H9 (cell line): ENCODE measurements at regions not wholly inside any gene's neighbourhood (a gene's known extent, or its start where the extent isn't known, plus 50 kb on each side); places are given as distances from the start of the nearest gene placed in this dataset.

ENCODE experiments used
- DNase-seq: peaks from one replicate; pipeline ENCODE4 v3.0.0-alpha.2; 2017
- H2AFZ ChIP-seq: one replicate; pipeline ENCODE4 v1.6.1; 2013; ENCODE audit warnings: mild to moderate bottlenecking, low read length, control low read depth, moderate library complexity
- H2AK5ac ChIP-seq: 2 replicates; pipeline ENCODE4 v1.6.1; 2013; ENCODE audit warnings: low read length, control low read depth, mixed read lengths; ENCODE audit not compliant: insufficient read length
- H2BK120ac ChIP-seq: one replicate; pipeline ENCODE4 v1.6.1; 2013; ENCODE audit warnings: low read depth, mild to moderate bottlenecking, low read length, control low read depth, inconsistent platforms; ENCODE audit not compliant: poor library complexity, severe bottlenecking
- H2BK12ac ChIP-seq: 2 replicates; pipeline ENCODE4 v1.6.1; 2013; ENCODE audit warnings: low read length, control low read depth, mixed read lengths, low read depth; ENCODE audit not compliant: insufficient read length
- H2BK15ac ChIP-seq: 2 replicates; pipeline ENCODE4 v1.6.1; 2013; ENCODE audit warnings: low read depth, low read length, control low read depth
- H2BK20ac ChIP-seq: one replicate; pipeline ENCODE4 v1.6.1; 2013; ENCODE audit warnings: low read depth, mild to moderate bottlenecking, low read length, control low read depth, inconsistent platforms; ENCODE audit not compliant: poor library complexity, severe bottlenecking
- H2BK5ac ChIP-seq: 2 replicates; pipeline ENCODE4 v1.6.1; 2013; ENCODE audit warnings: low read length, control low read depth, mixed read lengths; ENCODE audit not compliant: insufficient read length
- H3K14ac ChIP-seq: 2 replicates; pipeline ENCODE4 v1.6.1; 2013; ENCODE audit warnings: low read length, control low read depth; ENCODE audit not compliant: insufficient read depth
- H3K18ac ChIP-seq: 2 replicates; pipeline ENCODE4 v1.6.1; 2013; ENCODE audit warnings: low read depth, mild to moderate bottlenecking, mixed read lengths, low read length, control low read depth; ENCODE audit not compliant: insufficient read length
- H3K23ac ChIP-seq: 2 replicates; pipeline ENCODE4 v1.6.1; 2013; ENCODE audit warnings: low read length, control low read depth, mixed read lengths, low read depth; ENCODE audit not compliant: insufficient read length
- H3K23me2 ChIP-seq: 2 replicates; pipeline ENCODE4 v1.6.1; 2013; ENCODE audit warnings: low read depth, mild to moderate bottlenecking, mixed read lengths, low read length, control low read depth; ENCODE audit not compliant: insufficient read length, poor library complexity, severe bottlenecking
- H3K27ac ChIP-seq: 2 replicates; pipeline ENCODE4 v1.5.1; 2013; ENCODE audit warnings: low read length, control low read depth, mixed read lengths, low read depth; ENCODE audit not compliant: insufficient read length
- H3K27me3 ChIP-seq: 2 replicates; pipeline ENCODE4 v1.6.1; 2013; ENCODE audit warnings: low read length, control low read depth, inconsistent platforms; ENCODE audit not compliant: insufficient read depth
- H3K4ac ChIP-seq: 2 replicates; pipeline ENCODE4 v1.6.1; 2013; ENCODE audit warnings: low read depth, mild to moderate bottlenecking, control low read depth, inconsistent platforms, low read length, moderate library complexity
- H3K4me1 ChIP-seq: 2 replicates; pipeline ENCODE4 v1.6.1; 2013; ENCODE audit warnings: low read length, control low read depth, inconsistent platforms; ENCODE audit not compliant: insufficient read depth
- H3K4me2 ChIP-seq: 2 replicates; pipeline ENCODE4 v1.6.1; 2013; ENCODE audit warnings: low read length, control low read depth, mixed read lengths; ENCODE audit not compliant: insufficient read length, insufficient read depth
- H3K56ac ChIP-seq: 2 replicates; pipeline ENCODE4 v1.6.1; 2013; ENCODE audit warnings: low read depth, mild to moderate bottlenecking, mixed read lengths, low read length, control low read depth; ENCODE audit not compliant: insufficient read length
- H3K79me1 ChIP-seq: 2 replicates; pipeline ENCODE4 v1.6.1; 2013; ENCODE audit warnings: low read depth, mild to moderate bottlenecking, moderate library complexity, low read length, control low read depth, inconsistent platforms; ENCODE audit not compliant: insufficient read depth, poor library complexity, severe bottlenecking
- H3K79me2 ChIP-seq: 2 replicates; pipeline ENCODE4 v1.6.1; 2013; ENCODE audit warnings: low read length, control low read depth, inconsistent platforms; ENCODE audit not compliant: insufficient read depth
- H3K9ac ChIP-seq: 2 replicates; pipeline ENCODE4 v1.6.1; 2013; ENCODE audit warnings: low read length, control low read depth, mixed read lengths; ENCODE audit not compliant: insufficient read length; ENCODE audit errors: extremely low read depth
- H3K9me3 ChIP-seq: one replicate; pipeline ENCODE4 v1.6.1; 2013; ENCODE audit warnings: low read depth, low read length, inconsistent platforms; ENCODE audit not compliant: control insufficient read depth
- H3T11ph ChIP-seq: one replicate; pipeline ENCODE4 v1.6.1; 2013; ENCODE audit warnings: mild to moderate bottlenecking, low read length, control low read depth, inconsistent platforms
- H4K20me1 ChIP-seq: one replicate; pipeline ENCODE4 v1.6.1; 2013; ENCODE audit not compliant: control insufficient read depth, insufficient read length, insufficient read depth
- H4K5ac ChIP-seq: 2 replicates; pipeline ENCODE4 v1.6.1; 2013; ENCODE audit warnings: low read depth, mild to moderate bottlenecking, mixed read lengths, low read length, control low read depth; ENCODE audit not compliant: insufficient read length
- H4K8ac ChIP-seq: replicated peaks from 2 replicates; pipeline ENCODE4 v1.6.1; 2013; ENCODE audit warnings: low read length, control low read depth, mixed read lengths, low read depth; ENCODE audit not compliant: insufficient read length
- H4K91ac ChIP-seq: 2 replicates; pipeline ENCODE4 v1.6.1; 2013; ENCODE audit warnings: low read depth, mild to moderate bottlenecking, moderate library complexity, mixed read lengths, low read length, control low read depth; ENCODE audit not compliant: insufficient read length
- H3K27ac Mint-ChIP-seq, 3 experiments: 2 replicates in 2 of 3; 3 replicates in 1 of 3; pipeline ENCODE4 v1.8.0; 2020 to 2021; ENCODE audit warnings: mixed read lengths in 3 of 3, mild to moderate bottlenecking in 1 of 3, moderate library complexity in 1 of 3
- H3K27me3 Mint-ChIP-seq: 2 replicates; pipeline ENCODE4 v1.8.0; 2021; ENCODE audit warnings: low read depth, mild to moderate bottlenecking, moderate library complexity, mixed read lengths
- H3K36me3 Mint-ChIP-seq, 3 experiments: 2 replicates in 2 of 3; 3 replicates in 1 of 3; pipeline ENCODE4 v1.8.0; 2020 to 2021; ENCODE audit warnings: low read depth in 3 of 3, mixed read lengths in 3 of 3; ENCODE audit not compliant: insufficient read depth in 1 of 3
- H3K4me1 Mint-ChIP-seq, 2 experiments: 2 replicates each; pipeline ENCODE4 v1.8.0; 2020; ENCODE audit warnings: mixed read lengths in 2 of 2
- H3K4me3 Mint-ChIP-seq, 2 experiments: 2 replicates in 1 of 2; 3 replicates in 1 of 2; pipeline ENCODE4 v1.8.0; 2020 to 2021; ENCODE audit warnings: mild to moderate bottlenecking in 2 of 2, mixed read lengths in 2 of 2, moderate library complexity in 1 of 2
- H3K9me3 Mint-ChIP-seq, 2 experiments: 2 replicates in 1 of 2; 3 replicates in 1 of 2; pipeline ENCODE4 v1.8.0; 2020; ENCODE audit warnings: mild to moderate bottlenecking in 2 of 2, mixed read lengths in 2 of 2, moderate library complexity in 1 of 2
- WGBS: extraction: QIAGEN DNeasy Blood & Tissue Kit; methylation state at CpG from one replicate; pipeline ENCODE4 v1.1.7; 2013; ENCODE audit warnings: missing lambda C conversion rate, low lambda C conversion rate, mixed read lengths; ENCODE audit not compliant: insufficient read length; ENCODE audit errors: extremely low coverage; 5-methylcytosine and 5-hydroxymethylcytosine counted together
- TF ChIP-seq, protein P1 (sequence below): fragments of 200-600 bp; sonication (generic); conservative IDR thresholded peaks from 3 replicates; pipeline ENCODE4 v1.8.0; 2021; ENCODE audit warnings: antibody characterized with exemption, mild to moderate bottlenecking

DNA sequence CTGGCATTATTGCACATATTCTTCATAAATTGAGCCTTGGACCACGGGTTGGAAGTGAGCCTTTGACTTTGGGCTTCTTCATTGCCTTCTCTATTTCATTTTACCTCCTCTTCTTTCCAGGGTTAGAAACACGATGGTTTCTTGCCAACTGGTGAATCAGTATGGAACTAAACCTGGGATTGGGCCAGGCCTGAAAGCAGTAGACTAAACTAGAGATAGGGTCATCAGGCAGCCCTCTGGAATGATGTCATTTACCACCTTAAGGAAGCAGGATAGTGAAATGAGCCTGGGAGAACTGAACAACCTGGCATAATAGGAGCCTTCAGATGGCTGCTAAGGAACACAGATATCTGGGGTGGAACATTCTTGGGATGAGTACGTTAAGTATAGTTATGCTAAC lies 67.5 kb upstream of the ATP8A1 start:
- Histone ChIP-seq H3K4ac (no peak overlapping the region), H2BK120ac (no peak overlapping the region), H2BK5ac (no peak overlapping the region), H3K23me2 (no peaks in the 10 kb centered on the region), H3K9ac (no peak overlapping the region), H3K18ac (no peak overlapping the region), H2BK15ac (no peak overlapping the region), H3K9me3 (no peaks in the 10 kb centered on the region), H2BK20ac (no peak overlapping the region), H3K23ac (no peak overlapping the region), H3K14ac (no peak overlapping the region), H3K4me2 (no peak overlapping the region), H3K56ac (no peak overlapping the region), H2AK5ac (no peak overlapping the region), H4K8ac (no peak overlapping the region), H3K27ac (no peak overlapping the region), H3T11ph (no peak overlapping the region), H3K79me2 (no peaks in the 10 kb centered on the region), H4K91ac (no peak overlapping the region), H3K27me3 (no peaks in the 10 kb centered on the region), H2AFZ (no peak overlapping the region), H3K4me1 (no peaks in the 10 kb centered on the region), H4K20me1 (no peaks in the 10 kb centered on the region), H3K79me1 (no peaks in the 10 kb centered on the region), H4K5ac (no peak overlapping the region), H2BK12ac (no peak overlapping the region)
- no peak overlapping the region for H3K4me3 Mint-ChIP-seq
- no peaks in the 10 kb centered on the region for H3K4me1 Mint-ChIP-seq
- WGBS, result no CpG with 5 or more reads among the region's 3 CpGs
- DNase-seq, result no peak
- H3K27ac Mint-ChIP-seq, result no peak overlapping the region
- peaks cover 0 to 2% of the 10 kb centered on the region in 2 experiments; a peak in 1 of 5 replicates for H3K9me3 Mint-ChIP-seq
- H3K36me3 Mint-ChIP-seq, result no peaks in the 10 kb centered on the region
- TF ChIP-seq, protein P1, sequence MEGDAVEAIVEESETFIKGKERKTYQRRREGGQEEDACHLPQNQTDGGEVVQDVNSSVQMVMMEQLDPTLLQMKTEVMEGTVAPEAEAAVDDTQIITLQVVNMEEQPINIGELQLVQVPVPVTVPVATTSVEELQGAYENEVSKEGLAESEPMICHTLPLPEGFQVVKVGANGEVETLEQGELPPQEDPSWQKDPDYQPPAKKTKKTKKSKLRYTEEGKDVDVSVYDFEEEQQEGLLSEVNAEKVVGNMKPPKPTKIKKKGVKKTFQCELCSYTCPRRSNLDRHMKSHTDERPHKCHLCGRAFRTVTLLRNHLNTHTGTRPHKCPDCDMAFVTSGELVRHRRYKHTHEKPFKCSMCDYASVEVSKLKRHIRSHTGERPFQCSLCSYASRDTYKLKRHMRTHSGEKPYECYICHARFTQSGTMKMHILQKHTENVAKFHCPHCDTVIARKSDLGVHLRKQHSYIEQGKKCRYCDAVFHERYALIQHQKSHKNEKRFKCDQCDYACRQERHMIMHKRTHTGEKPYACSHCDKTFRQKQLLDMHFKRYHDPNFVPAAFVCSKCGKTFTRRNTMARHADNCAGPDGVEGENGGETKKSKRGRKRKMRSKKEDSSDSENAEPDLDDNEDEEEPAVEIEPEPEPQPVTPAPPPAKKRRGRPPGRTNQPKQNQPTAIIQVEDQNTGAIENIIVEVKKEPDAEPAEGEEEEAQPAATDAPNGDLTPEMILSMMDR, result no peak
- H3K27me3 Mint-ChIP-seq, result no peaks in the 10 kb centered on the region
